A549 (cell line): ENCODE measurements at regions not wholly inside any gene's neighbourhood (a gene's known extent, or its start where the extent isn't known, plus 50 kb on each side); places are given as distances from the start of the nearest gene placed in this dataset.
"Not testable (repeated sequence)": the region's sequence is repeated elsewhere in the genome, so short reads cannot be mapped to it uniquely, and the experiment has no call there.

Experiments used
- ATAC-seq, 2 experiments: fragments of 200-7000 bp in 1 of 2; fragments of >200 bp in 1 of 2; cut with Nextera tagmentation in 1 of 2; cut with Tn5 transposase in 1 of 2; 3 replicates each; pipeline versions ENCODE4 v1.8.0 to v1.9.1; 2018 to 2020; ENCODE audit warnings: mild to moderate bottlenecking in 1 of 2, moderate library complexity in 1 of 2
- CTCF ChIA-PET: fragments of 300-600 bp; sonication (Branson Sonifier 250); formaldehyde crosslinking; extraction: SDS; loops from one replicate; lab custom pipeline; 2021; ENCODE audit warnings: antibody characterized with exemption, inconsistent platforms; lab: Yijun Ruan, JAX
- POLR2A ChIA-PET: fragments of 350-600 bp; formaldehyde crosslinking; extraction: SDS; loops from one replicate; lab custom pipeline; 2021; ENCODE audit warnings: antibody characterized with exemption, inconsistent platforms; lab: Yijun Ruan, JAX
- DNase-seq, 2 experiments: peaks; one replicate each; pipeline versions ENCODE4 v3.0.0 to v3.0.0-alpha.2; 2011 to 2016; ENCODE audit warnings: low read depth in 1 of 2, low spot score in 1 of 2
- FAIRE-seq: peaks from 2 replicates; lab custom pipeline; 2011; peaks lifted over from hg19 to GRCh38; lab: Jason Lieb, UNC
- H3K27ac ChIP-seq, 2 experiments: fragments of >200 bp; sonication (Bioruptor Twin); formaldehyde crosslinking; 3 replicates each; pipeline ENCODE4 v1.5.1; 2016 to 2017
- H3K4me1 ChIP-seq: fragments of >200 bp; sonication (Bioruptor Twin); formaldehyde crosslinking; 3 replicates; pipeline ENCODE4 v1.6.1; 2016
- H3K4me2 ChIP-seq: fragments of >200 bp; sonication (Bioruptor Twin); formaldehyde crosslinking; 3 replicates; pipeline ENCODE4 v1.6.1; 2016
- H3K4me3 ChIP-seq: fragments of >200 bp; sonication (Bioruptor Twin); formaldehyde crosslinking; 3 replicates; pipeline ENCODE4 v1.5.1; 2016
- H3K9me3 ChIP-seq: fragments of >200 bp; sonication (Bioruptor Twin); formaldehyde crosslinking; 3 replicates; pipeline ENCODE4 v1.6.1; 2016
- ATOH8 ChIP-seq: fragments of 250-450 bp; sonication (Bioruptor Pico); IDR thresholded peaks from 2 replicates; pipeline ENCODE4 v1.5.0; 2020; ENCODE audit warnings: low read depth, mild to moderate bottlenecking, moderate library complexity
- BHLHE40 ChIP-seq: IDR thresholded peaks from 2 replicates; pipeline ENCODE4 v1.6.1; 2012; ENCODE audit warnings: low read depth, low read length, inconsistent platforms
- CBX2 ChIP-seq: fragments of 200-600 bp; sonication (generic); IDR thresholded peaks from 2 replicates; pipeline ENCODE4 v1.6.1; 2016; ENCODE audit warnings: low read depth, mild to moderate bottlenecking, borderline replicate concordance
- CEBPB ChIP-seq, 2 experiments: fragments of >200 bp in 1 of 2; sonication (Bioruptor Twin) in 1 of 2; formaldehyde crosslinking in 1 of 2; IDR thresholded peaks; 2 replicates each; pipeline ENCODE4 v1.6.1; 2012 to 2016
- CHD2 ChIP-seq: fragments of 150-350 bp; IDR thresholded peaks from 2 replicates; pipeline ENCODE4 v1.6.1; 2014; ENCODE audit warnings: low read length; ENCODE audit not compliant: partially characterized antibody
- CTCF ChIP-seq: fragments of >200 bp; sonication (Bioruptor Twin); formaldehyde crosslinking; IDR thresholded peaks from 3 replicates; pipeline ENCODE4 v1.5.1; 2016
- E2F6 ChIP-seq: IDR thresholded peaks from 2 replicates; pipeline ENCODE4 v1.6.1; 2012; ENCODE audit warnings: low read depth, borderline replicate concordance
- FOSB ChIP-seq: fragments of 250-450 bp; sonication (Bioruptor Pico); IDR thresholded peaks from 2 replicates; pipeline ENCODE4 v1.5.0; 2020; ENCODE audit warnings: mild to moderate bottlenecking, moderate library complexity
- FOXS1 ChIP-seq: fragments of 250-450 bp; sonication (Bioruptor Pico); IDR thresholded peaks from 2 replicates; pipeline ENCODE4 v1.5.0; 2020; ENCODE audit warnings: mild to moderate bottlenecking, moderate library complexity
- HDAC2 ChIP-seq: fragments of 200-600 bp; sonication (generic); IDR thresholded peaks from 2 replicates; pipeline ENCODE4 v1.6.1; 2016
- HEYL ChIP-seq: fragments of 250-450 bp; sonication (Bioruptor Pico); IDR thresholded peaks from 2 replicates; pipeline ENCODE4 v1.8.0; 2021; ENCODE audit warnings: mild to moderate bottlenecking, moderate library complexity
- HOXB5 ChIP-seq: fragments of 250-450 bp; sonication (Bioruptor Pico); IDR thresholded peaks from 2 replicates; pipeline ENCODE4 v1.5.0; 2020; ENCODE audit warnings: mild to moderate bottlenecking, moderate library complexity
- JUN ChIP-seq, 2 experiments: fragments of >200 bp; sonication (Bioruptor Twin); formaldehyde crosslinking; IDR thresholded peaks; 2 replicates in 1 of 2; 3 replicates in 1 of 2; pipeline ENCODE4 v1.6.1; 2016 to 2017
- KDM1A ChIP-seq: fragments of 200-600 bp; sonication (generic); IDR thresholded peaks from 2 replicates; pipeline ENCODE4 v1.6.1; 2016; ENCODE audit warnings: low read depth, mild to moderate bottlenecking
- MAFK ChIP-seq: fragments of 450-650 bp; IDR thresholded peaks from 2 replicates; pipeline ENCODE4 v1.6.1; 2014; ENCODE audit not compliant: partially characterized antibody
- NFE2L2 ChIP-seq: fragments of 150-350 bp; conservative IDR thresholded peaks from 2 replicates; pipeline ENCODE4 v1.6.1; 2014; ENCODE audit warnings: low read length
- NR3C1 ChIP-seq: fragments of >200 bp; sonication (Bioruptor Twin); formaldehyde crosslinking; IDR thresholded peaks from 3 replicates; pipeline ENCODE4 v1.6.1; 2017
- POLR2AphosphoS2 ChIP-seq: conservative IDR thresholded peaks from 2 replicates; pipeline ENCODE4 v1.6.1; 2012; ENCODE audit warnings: low read length, improper control_type of control experiment, inconsistent platforms
- RAD21 ChIP-seq, 2 experiments: fragments of >200 bp in 1 of 2; sonication (Bioruptor Twin) in 1 of 2; formaldehyde crosslinking in 1 of 2; IDR thresholded peaks in 1 of 2; conservative IDR thresholded peaks in 1 of 2; 2 replicates in 1 of 2; 3 replicates in 1 of 2; pipeline ENCODE4 v1.6.1; 2012 to 2018; ENCODE audit warnings: inconsistent platforms in 1 of 2
- RNF2 ChIP-seq: fragments of 200-600 bp; sonication (generic); IDR thresholded peaks from 2 replicates; pipeline ENCODE4 v1.6.1; 2016; ENCODE audit warnings: low read depth, mild to moderate bottlenecking, antibody characterized with exemption, moderate library complexity, borderline replicate concordance
- SMC3 ChIP-seq: fragments of >200 bp; sonication (Bioruptor Twin); formaldehyde crosslinking; IDR thresholded peaks from 3 replicates; pipeline ENCODE4 v1.6.1; 2018; ENCODE audit warnings: inconsistent platforms
- TFCP2L1 ChIP-seq: fragments of 250-450 bp; sonication (Bioruptor Pico); IDR thresholded peaks from 2 replicates; pipeline ENCODE4 v1.5.0; 2021; ENCODE audit warnings: mild to moderate bottlenecking
- TP53 ChIP-seq: fragments of 250-450 bp; sonication (Bioruptor Pico); IDR thresholded peaks from 2 replicates; pipeline ENCODE4 v1.5.0; 2021; ENCODE audit warnings: mild to moderate bottlenecking, moderate library complexity
- ZNF302 ChIP-seq: fragments of 250-450 bp; sonication (Bioruptor Pico); IDR thresholded peaks from 2 replicates; pipeline ENCODE4 v1.9.0; 2021; ENCODE audit warnings: inconsistent platforms, mild to moderate bottlenecking, moderate library complexity
- WGBS: methylation state at CpG from one replicate; pipeline ENCODE4 v1.1.6; 2017; ENCODE audit errors: missing lambda C conversion rate; 5-methylcytosine and 5-hydroxymethylcytosine counted together
- TF ChIP-seq, protein P1 (sequence below): IDR thresholded peaks from 2 replicates; pipeline ENCODE4 v1.6.1; 2012

DNA sequence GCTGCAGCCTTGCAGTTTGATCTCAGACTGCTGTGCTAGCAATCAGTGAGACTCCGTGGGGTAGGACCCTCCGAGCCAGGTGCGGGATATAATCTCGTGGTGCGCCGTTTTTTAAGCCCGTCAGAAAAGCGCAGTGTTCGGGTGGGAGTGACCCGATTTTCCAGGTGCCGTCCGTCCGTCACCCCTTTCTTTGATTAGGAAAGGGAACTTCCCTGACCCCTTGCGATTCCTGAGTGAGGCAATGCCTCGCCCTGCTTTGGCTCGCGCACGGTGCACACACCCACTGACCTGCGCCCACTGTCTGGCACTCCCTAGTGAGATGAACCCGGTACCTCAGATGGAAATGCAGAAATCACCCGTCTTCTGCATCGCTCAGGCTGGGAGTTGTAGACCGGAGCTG lies 203.2 kb downstream of the SNCAIP start:
- H3K9me3 ChIP-seq, H3K4me3 ChIP-seq, H3K4me2 ChIP-seq, POLR2A ChIA-PET, H3K27ac ChIP-seq, DNase-seq, H3K4me1 ChIP-seq, ATAC-seq, FAIRE-seq: not testable (repeated sequence)
- 74% methylated on average over 21 of the region's 23 CpGs for WGBS
- CTCF ChIA-PET = interaction anchor here (1.8 to 2.0 kb wide), 2 partner anchors 9 to 837 kb away, joined by 5 to 11 read pairs; no protein-coding TSS in a partner anchor

DNA sequence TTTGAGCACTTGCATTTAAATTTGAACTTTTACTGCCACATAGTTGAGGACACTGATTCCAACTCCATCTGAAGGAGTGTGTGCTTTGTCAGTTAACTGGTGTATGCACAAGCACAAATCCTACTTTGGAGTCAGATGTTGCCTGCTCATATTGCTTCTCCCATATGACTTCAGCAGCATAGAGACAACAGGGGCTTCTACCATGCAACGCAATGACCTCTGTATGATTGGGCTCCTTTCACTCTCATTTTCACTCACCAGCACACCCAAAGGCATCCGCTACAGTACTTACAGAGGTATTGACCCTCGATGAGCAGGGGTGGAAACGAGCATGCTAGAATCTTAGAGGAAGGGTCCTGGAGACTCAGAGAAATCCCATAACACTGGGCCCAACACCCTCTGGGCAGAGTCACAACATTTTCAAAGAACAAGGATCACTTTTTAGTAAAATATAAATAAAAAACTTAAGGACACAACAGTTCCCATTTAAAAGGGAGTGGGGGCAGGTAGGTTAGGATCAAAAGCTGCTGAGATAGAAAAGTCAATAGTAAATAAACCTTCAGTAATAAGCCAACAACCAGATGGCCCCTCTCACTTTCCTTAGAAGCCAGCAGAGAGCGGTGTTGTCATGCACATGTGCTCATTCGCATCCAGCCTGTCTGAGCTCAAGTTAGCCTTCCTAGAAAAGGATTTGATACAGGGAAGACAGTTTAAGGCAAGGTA lies 203.8 kb downstream of the SNCAIP start:
- Histone ChIP-seq H3K9me3 (no peaks in the 10 kb centered on the region), H3K4me1 (no peaks in the 10 kb centered on the region)
- ATAC-seq = peak; percentile 98
- CTCF ChIA-PET = interaction anchor here (0.5 to 2.0 kb wide), 18 partner anchors 9 to 1097 kb away, joined by 3 to 11 read pairs (median 4); no protein-coding TSS in a partner anchor
- POLR2A ChIA-PET = no interaction called here
- TF ChIP-seq RAD21 (conservative IDR thresholded peaks at IDR 0.05 in 1 of 2, IDR thresholded peaks at IDR 0.05 in 1 of 2) = peak; percentile 82 to 89
- peak; percentile 65 for TF ChIP-seq SMC3
- TF ChIP-seq CTCF = peak; percentile 67
- TF ChIP-seq JUN (IDR thresholded peaks at IDR 0.05) = no peak
- TF ChIP-seq, protein P1, sequence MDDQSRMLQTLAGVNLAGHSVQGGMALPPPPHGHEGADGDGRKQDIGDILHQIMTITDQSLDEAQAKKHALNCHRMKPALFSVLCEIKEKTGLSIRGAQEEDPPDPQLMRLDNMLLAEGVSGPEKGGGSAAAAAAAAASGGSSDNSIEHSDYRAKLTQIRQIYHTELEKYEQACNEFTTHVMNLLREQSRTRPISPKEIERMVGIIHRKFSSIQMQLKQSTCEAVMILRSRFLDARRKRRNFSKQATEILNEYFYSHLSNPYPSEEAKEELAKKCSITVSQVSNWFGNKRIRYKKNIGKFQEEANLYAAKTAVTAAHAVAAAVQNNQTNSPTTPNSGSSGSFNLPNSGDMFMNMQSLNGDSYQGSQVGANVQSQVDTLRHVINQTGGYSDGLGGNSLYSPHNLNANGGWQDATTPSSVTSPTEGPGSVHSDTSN = no peak
- no peak for TF ChIP-seq FOXS1 (CRISPR knock-in tag)
- no peak for TF ChIP-seq TP53 (CRISPR knock-in tag)
- TF ChIP-seq POLR2AphosphoS2 = no peak
- no peak for TF ChIP-seq NFE2L2
- TF ChIP-seq, all 56 proteins: peak for 3
- DNase-seq (peak; percentile 50 to 79), FAIRE-seq (no peak)
- Histone ChIP-seq H3K4me3 (no peak overlapping the region), H3K27ac (no peak overlapping the region), H3K4me2 (no peak overlapping the region)
- WGBS = 33% methylated on average over 6 of the region's 6 CpGs

DNA sequence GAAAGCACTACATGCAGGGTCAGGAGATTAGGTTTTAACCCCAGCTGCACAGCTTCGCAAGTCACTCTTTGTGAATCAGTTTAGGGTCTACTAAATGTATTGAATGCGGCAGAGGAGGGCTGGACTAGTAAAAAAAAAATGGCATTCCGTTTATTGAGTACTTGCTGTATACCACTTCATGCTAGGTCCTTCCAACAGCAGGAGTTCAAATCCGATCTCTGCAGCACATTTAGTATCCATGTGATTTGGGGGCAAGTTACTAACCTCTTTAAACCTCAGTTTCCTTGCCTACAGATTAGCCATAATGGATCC lies 204.4 kb downstream of the SNCAIP start:
- Histone ChIP-seq H3K4me2 (no peak overlapping the region), H3K4me1 (no peaks in the 10 kb centered on the region), H3K9me3 (no peaks in the 10 kb centered on the region), H3K27ac (no peak overlapping the region), H3K4me3 (no peak overlapping the region)
- 25% methylated on average over 4 of the region's 4 CpGs for WGBS
- peak in 1 of 2 experiments; percentile 51; a peak in 3 of 6 replicates for ATAC-seq
- no peak for FAIRE-seq
- TF ChIP-seq HOXB5 (CRISPR knock-in tag) = no peak
- TF ChIP-seq NFE2L2 = no peak
- no peak for TF ChIP-seq CBX2
- TF ChIP-seq NR3C1 = no peak
- no peak for TF ChIP-seq TFCP2L1 (CRISPR knock-in tag)
- TF ChIP-seq BHLHE40 = no peak
- no peak for TF ChIP-seq FOSB (CRISPR knock-in tag)
- no peak for TF ChIP-seq MAFK
- TF ChIP-seq KDM1A = no peak
- no peak for TF ChIP-seq ATOH8 (CRISPR knock-in tag)
- no peak for TF ChIP-seq JUN (IDR thresholded peaks at IDR 0.05)
- no peak for TF ChIP-seq HDAC2
- TF ChIP-seq POLR2AphosphoS2 = no peak
- TF ChIP-seq HEYL (CRISPR knock-in tag) = no peak
- TF ChIP-seq CHD2 = no peak
- no peak for TF ChIP-seq ZNF302
- no peak for TF ChIP-seq CEBPB (IDR thresholded peaks at IDR 0.05)
- TF ChIP-seq RNF2 = no peak
- TF ChIP-seq E2F6 = no peak
- DNase-seq = no peak
- POLR2A ChIA-PET = no interaction called here
- CTCF ChIA-PET = interaction anchor here (0.6 to 2.0 kb wide), 17 partner anchors 10 to 1096 kb away, joined by 3 to 11 read pairs (median 4); no protein-coding TSS in a partner anchor
